HepG2 (cell line): ENCODE measurements at regions not wholly inside any gene's neighbourhood (a gene's known extent, or its start where the extent isn't known, plus 50 kb on each side); places are given as distances from the start of the nearest gene placed in this dataset.

Experiments
- ATAC-seq: fragments of 200-7000 bp; cut with Tn5 transposase; 3 replicates; pipeline ENCODE4 v1.9.1; 2020; ENCODE audit warnings: mild to moderate bottlenecking, moderate library complexity
- BruUV-seq: library from RNA; stranded (reverse); fragments of 400-500 nt; replicated peaks from 2 replicates; lab custom pipeline; 2021; lab: Mats Ljungman, UMichigan
- CTCF ChIA-PET: fragments of 300-600 bp; formaldehyde crosslinking; extraction: SDS; loops from one replicate; lab custom pipeline; 2021; ENCODE audit warnings: low total read pairs, inconsistent platforms, low intra/inter-chr PET ratio; lab: Yijun Ruan, JAX
- POLR2A ChIA-PET: fragments of 350-600 bp; sonication (Branson Sonifier 250); formaldehyde crosslinking; loops from one replicate; lab custom pipeline; 2020; ENCODE audit warnings: antibody characterized with exemption, inconsistent platforms; lab: Yijun Ruan, JAX
- DNase-seq: peaks from one replicate; pipeline ENCODE4 v3.0.0-alpha.2; 2015; ENCODE audit warnings: low spot score
- FAIRE-seq: peaks from 3 replicates; lab custom pipeline; 2011; peaks lifted over from hg19 to GRCh38; lab: Jason Lieb, UNC
- H2AFZ ChIP-seq: one replicate; pipeline ENCODE4 v1.6.1; 2011; ENCODE audit warnings: low read length, inconsistent platforms
- H3K27ac ChIP-seq: fragments of 300-600 bp; 3 replicates; pipeline ENCODE4 v1.8.0; 2011; ENCODE audit warnings: mixed run types, mild to moderate bottlenecking, mixed read lengths, low read length, inconsistent platforms; ENCODE audit not compliant: insufficient read depth; ENCODE audit errors: extremely low read length
- H3K27me3 ChIP-seq, 2 experiments: fragments of 200-600 bp in 1 of 2; 2 replicates in 1 of 2; 3 replicates in 1 of 2; pipeline versions ENCODE4 v1.6.0 to v1.8.0; 2011; ENCODE audit warnings: low read length in 2 of 2, mild to moderate bottlenecking in 2 of 2, moderate library complexity in 2 of 2, inconsistent platforms in 1 of 2; ENCODE audit not compliant: insufficient read depth in 2 of 2, control insufficient read depth in 1 of 2
- H3K36me3 ChIP-seq, 2 experiments: fragments of 200-600 bp in 1 of 2; replicated peaks in 1 of 2; 2 replicates in 1 of 2; 3 replicates in 1 of 2; pipeline versions ENCODE4 v1.5.1 to v1.8.0; 2011; ENCODE audit warnings: low read length in 2 of 2, inconsistent platforms in 1 of 2; ENCODE audit not compliant: insufficient read depth in 2 of 2, control insufficient read depth in 1 of 2
- H3K4me1 ChIP-seq: 2 replicates; pipeline ENCODE4 v1.5.1; 2012; ENCODE audit warnings: low read length, inconsistent platforms; ENCODE audit not compliant: insufficient read depth
- H3K4me2 ChIP-seq: 2 replicates; pipeline ENCODE4 v1.6.0; 2011; ENCODE audit warnings: low read depth, low read length, inconsistent platforms
- H3K4me3 ChIP-seq, 3 experiments: fragments of 200-600 bp in 1 of 3; sonication (generic), shearing (Covaris generic) in 1 of 3; replicated peaks in 1 of 3; 2 replicates each; pipeline ENCODE4 v1.5.1; 2011 to 2016; ENCODE audit warnings: low read length in 3 of 3, inconsistent platforms in 2 of 3, low read depth in 2 of 3, mild to moderate bottlenecking in 2 of 3, control low read depth in 1 of 3, mixed read lengths in 1 of 3; ENCODE audit not compliant: insufficient read depth in 1 of 3
- H3K79me2 ChIP-seq: one replicate; pipeline ENCODE4 v1.6.1; 2011; ENCODE audit warnings: low read length, inconsistent platforms; ENCODE audit not compliant: insufficient read depth
- H3K9ac ChIP-seq: 2 replicates; pipeline ENCODE4 v1.6.0; 2011; ENCODE audit warnings: mild to moderate bottlenecking, low read depth, low read length, inconsistent platforms; ENCODE audit not compliant: insufficient read depth
- H3K9me3 ChIP-seq: 2 replicates; pipeline ENCODE4 v1.5.1; 2012; ENCODE audit warnings: mild to moderate bottlenecking, low read length
- H4K20me1 ChIP-seq: 2 replicates; pipeline ENCODE4 v1.6.0; 2011; ENCODE audit warnings: inconsistent platforms, mild to moderate bottlenecking, low read length, moderate library complexity; ENCODE audit not compliant: insufficient read depth
- ETV6 ChIP-seq: sonication (generic); formaldehyde crosslinking; conservative IDR thresholded peaks from 2 replicates; pipeline ENCODE4 v1.4.0; 2020; ENCODE audit warnings: missing genetic modification reagents
- MAFF ChIP-seq: IDR thresholded peaks from 2 replicates; pipeline ENCODE4 v1.6.1; 2011; ENCODE audit warnings: low read depth, low read length, improper control_type of control experiment
- RARA ChIP-seq: IDR thresholded peaks from 2 replicates; pipeline ENCODE4 v1.6.1; 2016; ENCODE audit warnings: missing genetic modification reagents, missing compliant biosample characterization
- RELA ChIP-seq: sonication (generic); formaldehyde crosslinking; IDR thresholded peaks from 2 replicates; pipeline ENCODE4 v1.4.0; 2020; ENCODE audit warnings: missing genetic modification reagents
- SKI ChIP-seq: fragments of 450-650 bp; IDR thresholded peaks from one replicate; pipeline ENCODE4 v1.6.1; 2018; ENCODE audit warnings: mild to moderate bottlenecking; ENCODE audit not compliant: partially characterized antibody
- TBP ChIP-seq: sonication (generic); formaldehyde crosslinking; IDR thresholded peaks from 2 replicates; pipeline ENCODE4 v1.5.0; 2020; ENCODE audit warnings: missing genetic modification reagents
- TSC22D2 ChIP-seq: sonication (generic); formaldehyde crosslinking; IDR thresholded peaks from 2 replicates; pipeline ENCODE4 v1.5.1; 2020; ENCODE audit warnings: missing genetic modification reagents, mild to moderate bottlenecking, borderline replicate concordance
- ZKSCAN5 ChIP-seq: sonication (generic); formaldehyde crosslinking; IDR thresholded peaks from 2 replicates; pipeline ENCODE4 v1.5.1; 2020; ENCODE audit warnings: mild to moderate bottlenecking, missing genetic modification reagents
- ZNF142 ChIP-seq: sonication (generic); formaldehyde crosslinking; IDR thresholded peaks from 2 replicates; pipeline ENCODE4 v1.4.0; 2020; ENCODE audit warnings: missing genetic modification reagents
- ZNF180 ChIP-seq: sonication (generic); formaldehyde crosslinking; IDR thresholded peaks from 2 replicates; pipeline ENCODE4 v1.4.0; 2020; ENCODE audit warnings: low read depth, missing genetic modification reagents, borderline replicate concordance
- ZNF367 ChIP-seq: sonication (generic); formaldehyde crosslinking; IDR thresholded peaks from 2 replicates; pipeline ENCODE4 v1.4.0; 2020; ENCODE audit warnings: missing genetic modification reagents, borderline replicate concordance
- in situ Hi-C: cut with HindIII; loops from 2 replicates; pipeline ENCODE4 v1.10.0; 2017; ENCODE audit warnings: low pct_unique_long_range_greater_than_20kb; ENCODE audit not compliant: extremely low pct_ligation_motif_present
- intact Hi-C: fragments of 100-400 bp; cut with micrococcal nuclease; formaldehyde crosslinking; loops from one replicate; pipeline ENCODE4 v1.10.0; 2022; ENCODE audit not compliant: unreplicated experiment
- TF ChIP-seq, protein P1 (sequence below): sonication (generic); formaldehyde crosslinking; IDR thresholded peaks from 2 replicates; pipeline ENCODE4 v1.4.0; 2020; ENCODE audit warnings: low read depth, mild to moderate bottlenecking, missing genetic modification reagents

GRCh38 chr3:35986161-35986560 is 346.8 kb downstream of the ARPP21 start:
- Histone ChIP-seq H3K27me3 (no peaks in the 10 kb centered on the region), H4K20me1 (no peaks in the 10 kb centered on the region), H3K27ac (no peak overlapping the region), H2AFZ (no peak overlapping the region), H3K4me1 (no peaks in the 10 kb centered on the region), H3K36me3 (no peaks in the 10 kb centered on the region), H3K9me3 (no peaks in the 10 kb centered on the region), H3K4me3 (no peak overlapping the region), H3K79me2 (no peaks in the 10 kb centered on the region), H3K9ac (no peak overlapping the region), H3K4me2 (no peak overlapping the region)
- FAIRE-seq (no peak), DNase-seq (no peak), ATAC-seq (no peak)
- BruUV-seq, result no TSS peak
- ChIA-PET CTCF (no interaction called here), POLR2A (no interaction called here)
- intact Hi-C loops, result no loop called here
- in situ Hi-C loops, result no loop called here
- TF ChIP-seq ZKSCAN5 (CRISPR knock-in tag) (no peak), TSC22D2 (CRISPR knock-in tag) (no peak), ZNF180 (CRISPR knock-in tag) (no peak), ETV6 (CRISPR knock-in tag) (no peak), TBP (CRISPR knock-in tag) (no peak)
- TF ChIP-seq, protein P1, sequence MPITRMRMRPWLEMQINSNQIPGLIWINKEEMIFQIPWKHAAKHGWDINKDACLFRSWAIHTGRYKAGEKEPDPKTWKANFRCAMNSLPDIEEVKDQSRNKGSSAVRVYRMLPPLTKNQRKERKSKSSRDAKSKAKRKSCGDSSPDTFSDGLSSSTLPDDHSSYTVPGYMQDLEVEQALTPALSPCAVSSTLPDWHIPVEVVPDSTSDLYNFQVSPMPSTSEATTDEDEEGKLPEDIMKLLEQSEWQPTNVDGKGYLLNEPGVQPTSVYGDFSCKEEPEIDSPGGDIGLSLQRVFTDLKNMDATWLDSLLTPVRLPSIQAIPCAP (CRISPR knock-in tag), result no peak
- TF ChIP-seq, all 625 proteins: peak for 0

DNA sequence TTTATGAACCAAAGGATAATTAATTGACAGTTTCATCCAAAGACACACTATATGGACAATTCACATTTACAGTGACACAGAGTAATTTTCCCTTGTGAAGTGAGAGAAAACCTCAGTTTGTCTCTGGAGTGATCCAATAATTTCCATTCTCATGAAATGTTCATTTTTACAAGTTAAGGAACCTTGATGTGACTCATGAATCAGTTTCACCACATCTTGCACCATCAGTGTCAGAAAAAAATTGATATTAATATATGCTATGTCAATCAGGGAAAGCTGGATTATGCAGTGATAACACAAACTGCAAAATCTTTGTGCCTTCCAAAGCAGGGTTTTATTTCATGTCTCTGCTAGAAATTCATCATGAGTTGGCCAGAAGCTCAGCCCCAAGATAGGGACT is 348.1 kb downstream of the ARPP21 start:
- no peak for FAIRE-seq

More for the DNA sequence above, 348.1 kb downstream of the ARPP21 start:
- no peak overlapping the region for H3K4me3 ChIP-seq
- H3K9me3 ChIP-seq, result no peaks in the 10 kb centered on the region
- ATAC-seq (no peak), DNase-seq (no peak)
- H3K27ac ChIP-seq, result no peak overlapping the region
- POLR2A ChIA-PET, result no interaction called here
- no peak overlapping the region for H3K9ac ChIP-seq
- H4K20me1 ChIP-seq, result no peaks in the 10 kb centered on the region
- no peaks in the 10 kb centered on the region for H3K27me3 ChIP-seq
- in situ Hi-C loops, result no loop called here
- no peaks in the 10 kb centered on the region for H3K36me3 ChIP-seq
- BruUV-seq, result no TSS peak
- TF ChIP-seq RELA, result no peak
- TF ChIP-seq RARA, result no peak
- TF ChIP-seq, protein P1 (CRISPR knock-in tag), result no peak
- TF ChIP-seq ZNF142, result no peak
- no peak for TF ChIP-seq SKI
- TF ChIP-seq MAFF, result no peak
- TF ChIP-seq ZNF367, result no peak
- TF ChIP-seq, all 625 proteins: peak for 0
- Histone ChIP-seq H3K4me2 (no peak overlapping the region), H3K79me2 (no peaks in the 10 kb centered on the region), H3K4me1 (no peaks in the 10 kb centered on the region), H2AFZ (no peak overlapping the region)
- CTCF ChIA-PET, result no interaction called here
- intact Hi-C loops, result no loop called here
